DND-41 (cell line): ENCODE measurements at regions not wholly inside any gene's neighbourhood (a gene's known extent, or its start where the extent isn't known, plus 50 kb on each side); places are given as distances from the start of the nearest gene placed in this dataset.

Experiments used
- ATAC-seq: fragments of 200-7000 bp; cut with Tn5 transposase; 3 replicates; pipeline ENCODE4 v1.9.1; 2021; ENCODE audit warnings: low read depth; ENCODE audit not compliant: insufficient read depth
- DNase-seq: peaks from one replicate; pipeline ENCODE4 v3.0.0-alpha.2; 2020
- H2AFZ ChIP-seq: 2 replicates; pipeline ENCODE4 v1.6.0; 2012; ENCODE audit warnings: low read depth, low read length
- H3K27ac ChIP-seq: 2 replicates; pipeline ENCODE4 v1.5.1; 2012; ENCODE audit warnings: low read length, inconsistent platforms
- H3K27me3 ChIP-seq: fragments of 200-600 bp; sonication (generic); 2 replicates; pipeline ENCODE4 v1.6.0; 2012; ENCODE audit warnings: low read length, mild to moderate bottlenecking, inconsistent platforms; ENCODE audit not compliant: insufficient read depth, poor library complexity
- H3K36me3 ChIP-seq: 2 replicates; pipeline ENCODE4 v1.5.1; 2012; ENCODE audit warnings: low read length, inconsistent platforms; ENCODE audit not compliant: insufficient read depth
- H3K4me1 ChIP-seq: 2 replicates; pipeline ENCODE4 v1.5.1; 2012; ENCODE audit warnings: mild to moderate bottlenecking, low read length; ENCODE audit not compliant: insufficient read depth
- H3K4me2 ChIP-seq: 2 replicates; pipeline ENCODE4 v1.6.0; 2012; ENCODE audit warnings: mild to moderate bottlenecking, moderate library complexity, low read length, inconsistent platforms; ENCODE audit not compliant: insufficient read depth
- H3K4me3 ChIP-seq, 2 experiments: fragments of 200-600 bp in 1 of 2; shearing (Covaris generic) in 1 of 2; 2 replicates each; pipeline ENCODE4 v1.5.1; 2012 to 2016; ENCODE audit warnings: inconsistent platforms in 2 of 2, low read length in 2 of 2, mild to moderate bottlenecking in 2 of 2, low read depth in 1 of 2, moderate library complexity in 1 of 2
- H3K79me2 ChIP-seq: 2 replicates; pipeline ENCODE4 v1.6.0; 2012; ENCODE audit warnings: low read length, inconsistent platforms; ENCODE audit not compliant: insufficient read depth
- H3K9ac ChIP-seq: 2 replicates; pipeline ENCODE4 v1.6.0; 2012; ENCODE audit warnings: low read depth, mild to moderate bottlenecking, inconsistent platforms, low read length, moderate library complexity
- H3K9me3 ChIP-seq: 2 replicates; pipeline ENCODE4 v1.5.1; 2012; ENCODE audit warnings: low read length, moderate library complexity, mild to moderate bottlenecking, inconsistent platforms; ENCODE audit not compliant: insufficient read depth, severe bottlenecking
- H4K20me1 ChIP-seq: 2 replicates; pipeline ENCODE4 v1.6.0; 2012; ENCODE audit warnings: low read length; ENCODE audit not compliant: insufficient read depth
- CTCF ChIP-seq: IDR thresholded peaks from 2 replicates; pipeline ENCODE4 v1.5.1; 2012; ENCODE audit warnings: borderline replicate concordance, low read length, moderate library complexity, mild to moderate bottlenecking; ENCODE audit not compliant: poor library complexity, severe bottlenecking; ENCODE audit errors: extremely low read depth
- EZH2 ChIP-seq: IDR thresholded peaks from 3 replicates; pipeline ENCODE4 v1.6.1; 2012; ENCODE audit warnings: borderline replicate concordance, low read depth, mild to moderate bottlenecking, moderate library complexity, low read length, inconsistent platforms; ENCODE audit not compliant: severe bottlenecking

DNA sequence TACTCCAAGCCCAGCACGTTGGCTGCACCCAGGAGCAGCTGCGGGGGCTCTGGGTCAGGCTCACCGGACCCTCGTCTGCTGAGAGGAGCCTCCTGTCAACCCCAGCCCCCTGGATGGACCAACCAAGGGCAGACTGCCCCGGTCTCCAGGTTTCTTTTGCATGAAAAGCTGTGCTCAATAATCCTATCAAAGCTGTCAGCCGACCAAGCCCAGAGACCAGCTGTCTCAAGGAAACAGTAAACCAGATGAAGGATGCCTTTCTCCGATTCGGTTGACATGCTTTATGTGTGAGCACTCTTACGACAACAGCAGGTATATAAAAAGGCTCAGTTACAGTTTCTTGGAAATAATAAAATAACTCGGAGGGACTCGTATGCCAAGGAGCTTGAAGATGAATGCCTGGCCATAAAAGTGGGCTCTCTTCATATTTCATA is 71.6 kb upstream of the BAIAP2L1 start:
- Histone ChIP-seq H3K4me2 (no peak overlapping the region), H3K79me2 (no peaks in the 10 kb centered on the region), H3K36me3 (no peaks in the 10 kb centered on the region), H2AFZ (no peak overlapping the region), H3K27me3 (no peaks in the 10 kb centered on the region), H3K4me1 (no peaks in the 10 kb centered on the region), H3K27ac (no peak overlapping the region), H3K9me3 (no peaks in the 10 kb centered on the region), H4K20me1 (no peaks in the 10 kb centered on the region), H3K9ac (no peak overlapping the region), H3K4me3 (no peak overlapping the region)
- ATAC-seq, result no peak
- no peak for DNase-seq
- TF ChIP-seq CTCF (no peak), EZH2 (no peak)

- no peak for ATAC-seq
- Histone ChIP-seq H4K20me1 (no peaks in the 10 kb centered on the region), H2AFZ (no peak overlapping the region), H3K4me1 (no peaks in the 10 kb centered on the region), H3K9me3 (no peaks in the 10 kb centered on the region), H3K36me3 (no peaks in the 10 kb centered on the region), H3K27ac (no peak overlapping the region), H3K4me3 (no peak overlapping the region), H3K9ac (no peak overlapping the region), H3K79me2 (no peaks in the 10 kb centered on the region), H3K27me3 (no peaks in the 10 kb centered on the region), H3K4me2 (no peak overlapping the region)
- DNase-seq, result no peak
- TF ChIP-seq EZH2, result no peak
- TF ChIP-seq CTCF, result no peak
Observed at GRCh38 chr7:98470485-98471240, 69.8 kb upstream of the BAIAP2L1 start.

GRCh38 chr7:98469088-98469487 is 68.2 kb upstream of the BAIAP2L1 start:
- no peak overlapping the region for H3K9ac ChIP-seq
- H3K4me3 ChIP-seq, result no peak overlapping the region
- DNase-seq (no peak), ATAC-seq (no peak)
- H3K4me1 ChIP-seq, result no peaks in the 10 kb centered on the region
- H3K9me3 ChIP-seq, result no peaks in the 10 kb centered on the region
- H3K4me2 ChIP-seq, result no peak overlapping the region
- H2AFZ ChIP-seq, result no peak overlapping the region
- no peaks in the 10 kb centered on the region for H3K79me2 ChIP-seq
- no peaks in the 10 kb centered on the region for H3K27me3 ChIP-seq
- H4K20me1 ChIP-seq, result no peaks in the 10 kb centered on the region
- no peaks in the 10 kb centered on the region for H3K36me3 ChIP-seq
- TF ChIP-seq EZH2 (no peak), CTCF (no peak)
- no peak overlapping the region for H3K27ac ChIP-seq
